ENCODE measurements at regions not wholly inside any gene's neighbourhood (a gene's known extent, or its start where the extent isn't known, plus 50 kb on each side); places are given as distances from the start of the nearest gene placed in this dataset.

- TF ChIP-seq CTCF (IDR thresholded peaks at IDR 0.05; ENCODE audit: low read depth, low read length, missing control alignments), result no peak
- Histone ChIP-seq H3K4me3 (ENCODE audit: low read depth, low read length) (no peak overlapping the region), H3K36me3 (replicated peaks) (no peaks in the 10 kb centered on the region), H3K27ac (no peak overlapping the region), H3K27me3 (replicated peaks) (no peaks in the 10 kb centered on the region)
- no peak for DNase-seq
- in situ Hi-C loops (cut with HindIII; ENCODE audit: low pct_ligation_motif_present, low sequenced_read_pairs), result no loop called here
Measured at GRCh38 chr5:101877451-101877850, 418.6 kb downstream of the SLCO4C1 start.

GRCh38 chr5:101866473-101866872 is 429.6 kb downstream of the SLCO4C1 start:
- Histone ChIP-seq H3K27me3 (replicated peaks) (no peaks in the 10 kb centered on the region), H3K4me3 (ENCODE audit: low read depth, low read length) (no peak overlapping the region), H3K36me3 (replicated peaks) (no peaks in the 10 kb centered on the region), H3K27ac (no peak overlapping the region)
- no peak for DNase-seq
- no peak for TF ChIP-seq CTCF (IDR thresholded peaks at IDR 0.05; ENCODE audit: low read depth, low read length, missing control alignments)
- in situ Hi-C loops (cut with HindIII; ENCODE audit: low pct_ligation_motif_present, low sequenced_read_pairs), result no loop called here

GRCh38 chr5:101860563-101860962 is 435.5 kb downstream of the SLCO4C1 start:
- in situ Hi-C loops (cut with HindIII; ENCODE audit: low pct_ligation_motif_present, low sequenced_read_pairs), result no loop called here
- no peaks in the 10 kb centered on the region for H3K27me3 ChIP-seq (replicated peaks)
- no peak overlapping the region for H3K4me3 ChIP-seq (ENCODE audit: low read depth, low read length)
- TF ChIP-seq CTCF (IDR thresholded peaks at IDR 0.05; ENCODE audit: low read depth, low read length, missing control alignments), result no peak
- no peaks in the 10 kb centered on the region for H3K36me3 ChIP-seq (replicated peaks)
- no peak overlapping the region for H3K27ac ChIP-seq
- DNase-seq, result no peak

GRCh38 chr5:101860145-101860544 is 435.9 kb downstream of the SLCO4C1 start:
- DNase-seq, result no peak
- TF ChIP-seq CTCF (IDR thresholded peaks at IDR 0.05; ENCODE audit: low read depth, low read length, missing control alignments), result no peak
- Histone ChIP-seq H3K27ac (no peak overlapping the region), H3K36me3 (replicated peaks) (no peaks in the 10 kb centered on the region), H3K27me3 (replicated peaks) (no peaks in the 10 kb centered on the region), H3K4me3 (ENCODE audit: low read depth, low read length) (no peak overlapping the region)
- in situ Hi-C loops (cut with HindIII; ENCODE audit: low pct_ligation_motif_present, low sequenced_read_pairs), result no loop called here

DNA sequence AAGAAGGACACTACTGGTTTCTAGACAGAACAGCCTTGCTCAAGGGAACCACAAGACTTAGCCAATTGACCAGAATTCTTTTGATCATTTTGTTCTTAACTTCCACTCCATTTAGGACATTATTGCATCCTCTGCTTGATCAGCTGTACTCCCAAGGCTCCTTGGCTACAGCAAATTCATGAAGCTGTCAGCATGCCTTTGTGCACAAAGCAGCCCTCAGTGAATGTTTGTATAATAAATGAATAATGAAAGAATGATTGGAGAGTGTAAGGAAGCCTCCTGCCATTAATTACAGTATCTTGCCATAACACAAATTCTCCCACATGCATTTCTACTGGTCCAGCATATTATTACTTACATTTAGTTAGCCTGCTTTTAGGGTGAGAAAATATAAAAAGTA is 449.6 kb downstream of the SLCO4C1 start:
- TF ChIP-seq CTCF (IDR thresholded peaks at IDR 0.05; ENCODE audit: low read depth, low read length, missing control alignments), result no peak
- H3K27me3 ChIP-seq (replicated peaks), result no peaks in the 10 kb centered on the region
- in situ Hi-C loops (cut with HindIII; ENCODE audit: low pct_ligation_motif_present, low sequenced_read_pairs), result no loop called here
- H3K27ac ChIP-seq, result no peak overlapping the region
- H3K36me3 ChIP-seq (replicated peaks), result no peaks in the 10 kb centered on the region
- H3K4me3 ChIP-seq (ENCODE audit: low read depth, low read length), result no peak overlapping the region
- no peak for DNase-seq

- no peak for DNase-seq
- Histone ChIP-seq H3K27me3 (replicated peaks) (no peaks in the 10 kb centered on the region), H3K27ac (no peak overlapping the region), H3K4me3 (ENCODE audit: low read depth, low read length) (no peak overlapping the region), H3K36me3 (replicated peaks) (no peaks in the 10 kb centered on the region)
- in situ Hi-C loops (cut with HindIII; ENCODE audit: low pct_ligation_motif_present, low sequenced_read_pairs), result no loop called here
- TF ChIP-seq CTCF (IDR thresholded peaks at IDR 0.05; ENCODE audit: low read depth, low read length, missing control alignments), result no peak
Measured at GRCh38 chr5:101843055-101843454, 453.0 kb downstream of the SLCO4C1 start.
